ENCODE measurements at regions not wholly inside any gene's neighbourhood (a gene's known extent, or its start where the extent isn't known, plus 50 kb on each side); places are given as distances from the start of the nearest gene placed in this dataset.

DNA sequence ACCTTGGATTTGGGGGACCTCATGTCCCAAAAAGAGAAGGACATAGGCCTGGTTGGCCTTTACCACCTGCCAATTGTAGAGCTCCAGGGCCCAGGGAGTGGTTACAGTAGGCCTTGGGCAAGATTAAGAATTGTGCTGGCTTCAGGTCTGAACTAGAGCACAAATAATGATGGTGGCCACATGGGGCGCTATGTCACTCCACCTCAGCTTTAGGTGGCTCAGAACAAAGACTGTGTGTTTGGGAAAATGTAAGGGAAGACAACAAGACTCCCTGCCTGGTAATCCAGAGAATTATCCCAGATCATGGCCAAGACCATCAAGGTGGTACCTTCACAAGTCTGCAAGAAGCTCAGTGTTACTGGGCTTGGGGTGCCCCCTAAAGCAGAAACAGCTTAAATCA, 224.9 kb upstream of the OPRM1 start:
- TF ChIP-seq GATA2 (IDR thresholded peaks at IDR 0.05; ENCODE audit: low read depth, low read length) (no peak), GATA3 (IDR thresholded peaks at IDR 0.05; ENCODE audit: low read depth, low read length) (no peak)

Data from SH-SY5Y (cell line).